Activated naive CD4-positive, alpha-beta T cell treated with anti-CD3 and anti-CD28 coated beads, Interleukin-2, amount 50 U/mL, for 16 hours (primary cell): ENCODE measurements at regions not wholly inside any gene's neighbourhood (a gene's known extent, or its start where the extent isn't known, plus 50 kb on each side); places are given as distances from the start of the nearest gene placed in this dataset.

ENCODE experiments used
- DNase-seq: peaks from one replicate; pipeline ENCODE4 v3.0.0-alpha.2; 2020

- no peak for DNase-seq
Measured at GRCh38 chr20:51917886-51918535, 115.7 kb upstream of the SALL4 start.

- DNase-seq, result no peak
Measured at GRCh38 chr20:51916244-51916643, 113.9 kb upstream of the SALL4 start.

- DNase-seq, result no peak
Measured at GRCh38 chr20:51914758-51915157, 112.4 kb upstream of the SALL4 start.

GRCh38 chr20:51910321-51911050, 108.2 kb upstream of the SALL4 start:
- DNase-seq, result no peak

- no peak for DNase-seq
Measured at GRCh38 chr20:51906679-51907078, 104.4 kb upstream of the SALL4 start.

GRCh38 chr20:51906049-51906448, 103.7 kb upstream of the SALL4 start:
- no peak for DNase-seq

- no peak for DNase-seq
Measured at GRCh38 chr20:51902933-51903332, 100.6 kb upstream of the SALL4 start.

GRCh38 chr20:51900443-51900842, 98.1 kb upstream of the SALL4 start:
- no peak for DNase-seq

GRCh38 chr20:51899674-51900073, 97.4 kb upstream of the SALL4 start:
- DNase-seq, result no peak

- DNase-seq, result no peak
Measured at GRCh38 chr20:51898788-51899187, 96.5 kb upstream of the SALL4 start.

GRCh38 chr20:51894619-51895018, 92.3 kb upstream of the SALL4 start:
- DNase-seq, result no peak

- DNase-seq, result no peak
Measured at GRCh38 chr20:51894201-51894600, 91.9 kb upstream of the SALL4 start.

GRCh38 chr20:51893723-51894122, 91.4 kb upstream of the SALL4 start:
- DNase-seq, result no peak

GRCh38 chr20:51890003-51890402, 87.7 kb upstream of the SALL4 start:
- DNase-seq, result no peak

- no peak for DNase-seq
Measured at GRCh38 chr20:51889466-51889865, 87.1 kb upstream of the SALL4 start.

- DNase-seq, result no peak
Measured at GRCh38 chr20:51888291-51888690, 86.0 kb upstream of the SALL4 start.

- no peak for DNase-seq
Measured at GRCh38 chr20:51886891-51887608, 84.7 kb upstream of the SALL4 start.

- no peak for DNase-seq
Measured at GRCh38 chr20:51886341-51886740, 84.0 kb upstream of the SALL4 start.

GRCh38 chr20:51884561-51884960, 82.2 kb upstream of the SALL4 start:
- DNase-seq, result no peak

- DNase-seq, result no peak
Measured at GRCh38 chr20:51880188-51880587, 77.9 kb upstream of the SALL4 start.

GRCh38 chr20:51876313-51876940, 74.1 kb upstream of the SALL4 start:
- no peak for DNase-seq

- no peak for DNase-seq
Measured at GRCh38 chr20:51873652-51874051, 71.3 kb upstream of the SALL4 start.

- no peak for DNase-seq
Measured at GRCh38 chr20:51871943-51872342, 69.6 kb upstream of the SALL4 start.

GRCh38 chr20:51869002-51869401, 66.7 kb upstream of the SALL4 start:
- no peak for DNase-seq
